HL-60 (cell line): ENCODE measurements at regions not wholly inside any gene's neighbourhood (a gene's known extent, or its start where the extent isn't known, plus 50 kb on each side); places are given as distances from the start of the nearest gene placed in this dataset.

ENCODE experiments used
- CTCF ChIP-seq: IDR thresholded peaks from one replicate; pipeline ENCODE4 v1.5.1; 2011; ENCODE audit warnings: low read length, control low read depth, inconsistent platforms; ENCODE audit not compliant: insufficient read depth
- GABPA ChIP-seq: IDR thresholded peaks from 2 replicates; pipeline ENCODE4 v1.6.1; 2012; ENCODE audit warnings: low read depth
- POLR2AphosphoS5 ChIP-seq: IDR thresholded peaks from 2 replicates; pipeline ENCODE4 v1.6.1; 2012; ENCODE audit warnings: low read depth
- REST ChIP-seq: IDR thresholded peaks from 2 replicates; pipeline ENCODE4 v1.6.1; 2012; ENCODE audit warnings: low read depth; ENCODE audit not compliant: insufficient replicate concordance

- TF ChIP-seq CTCF (no peak), REST (no peak), POLR2AphosphoS5 (no peak), GABPA (no peak)
These were observed 65.1 kb upstream of the FOXC1 start for GRCh38 chr6:1544603-1545002.
